Adrenal gland (tissue), 9 donors: ENCODE measurements at regions not wholly inside any gene's neighbourhood (a gene's known extent, or its start where the extent isn't known, plus 50 kb on each side); places are given as distances from the start of the nearest gene placed in this dataset.

Source experiments
- DNase-seq, 7 donors: peaks; one replicate each; pipeline ENCODE4 v3.0.0-alpha.2; 2019 to 2020
- H3K27ac ChIP-seq, 5 donors: fragments of 200-600 bp; sonication (generic) in 4 of 5; 1 replicate in 3 of 5; 2 replicates in 2 of 5; pipeline versions ENCODE4 v1.5.1 to v1.8.0; 2016 to 2020; ENCODE audit warnings: mild to moderate bottlenecking in 1 of 5
- H3K27me3 ChIP-seq: fragments of 200-600 bp; 2 replicates; pipeline ENCODE4 v1.8.0; 2021
- H3K36me3 ChIP-seq, 2 donors: fragments of 200-600 bp; replicated peaks in 1 of 2; 1 replicate in 1 of 2; 2 replicates in 1 of 2; pipeline versions ENCODE4 v1.5.1 to v1.8.0; 2018 to 2022
- H3K4me1 ChIP-seq, 2 donors: fragments of 200-600 bp; replicated peaks in 1 of 2; 1 replicate in 1 of 2; 2 replicates in 1 of 2; pipeline versions ENCODE4 v1.5.1 to v1.8.0; 2018 to 2021
- H3K4me3 ChIP-seq, 4 donors: fragments of 200-600 bp; sonication (generic) in 3 of 4; one replicate each; pipeline ENCODE4 v1.5.1; 2016 to 2018
- H3K9me3 ChIP-seq, 3 donors: fragments of 200-600 bp; sonication (generic) in 1 of 3; replicated peaks in 1 of 3; 1 replicate in 2 of 3; 2 replicates in 1 of 3; pipeline versions ENCODE4 v1.5.1 to v1.8.0; 2016 to 2021
- POLR2A ChIP-seq, 2 donors: fragments of 450-650 bp; IDR thresholded peaks; one replicate each; pipeline ENCODE4 v1.6.1; 2017; ENCODE audit warnings: antibody characterized with exemption in 2 of 2, mild to moderate bottlenecking in 2 of 2, moderate library complexity in 1 of 2
- WGBS, 4 donors: extraction: QIAGEN DNeasy Blood & Tissue Kit in 2 of 4; methylation state at CpG; one replicate each; pipeline versions ENCODE4 v1.1.5 to v1.1.7; 2013 to 2017; 5-methylcytosine and 5-hydroxymethylcytosine counted together
- intact Hi-C, 2 donors: fragments of 100-400 bp; cut with DNase I; formaldehyde crosslinking; loops; one replicate each; pipeline versions ENCODE4 v1.14.1 to v1.15.0; 2022 to 2023
- TF ChIP-seq, protein P1 (sequence below), 6 experiments: fragments of 450-650 bp in 4 of 6; fragments of 200-600 bp in 2 of 6; sonication (generic) in 1 of 6; IDR thresholded peaks; 1 replicate in 5 of 6; 2 replicates in 1 of 6; pipeline versions ENCODE4 v1.5.1 to v1.8.0; 2016 to 2021; ENCODE audit warnings: antibody characterized with exemption in 6 of 6, mild to moderate bottlenecking in 2 of 6, moderate library complexity in 1 of 6
- donor health status: healthy with polysubstance abuse.
- donor health status: Bipolar disorder and iron deficiency.
- donor health status: DM: yes; HTN: yes; CAD: no.
- donor health status: DM: no; HTN: no; CAD: no.
- donor health status: DM: no; HTN: no; CAD: no.

DNA sequence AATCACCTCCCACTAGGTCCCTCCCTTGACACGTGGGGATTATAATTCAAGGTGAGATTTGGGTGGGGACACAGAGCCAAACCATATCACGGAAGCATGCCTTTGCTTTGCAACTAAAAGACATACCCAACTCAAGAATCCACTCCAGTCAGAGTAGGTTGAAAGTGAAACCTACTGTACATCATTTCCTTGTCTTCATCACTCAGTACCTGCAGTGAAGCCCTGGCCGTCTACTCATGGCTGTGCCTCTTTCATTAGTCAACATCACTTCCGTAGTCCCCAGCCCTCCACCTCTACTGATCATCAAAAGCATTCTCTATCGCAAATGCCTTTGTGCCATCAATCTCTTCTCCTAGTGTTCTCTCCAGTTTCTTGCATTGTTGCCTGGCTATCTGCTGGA, 343.1 kb upstream of the ARGLU1 start:
- H3K4me1 ChIP-seq: no peaks in the 10 kb centered on the region
- H3K27me3 ChIP-seq: peaks cover 5% of the 10 kb centered on the region
- no peak for TF ChIP-seq POLR2A (IDR thresholded peaks at IDR 0.05)
- TF ChIP-seq, protein P1, sequence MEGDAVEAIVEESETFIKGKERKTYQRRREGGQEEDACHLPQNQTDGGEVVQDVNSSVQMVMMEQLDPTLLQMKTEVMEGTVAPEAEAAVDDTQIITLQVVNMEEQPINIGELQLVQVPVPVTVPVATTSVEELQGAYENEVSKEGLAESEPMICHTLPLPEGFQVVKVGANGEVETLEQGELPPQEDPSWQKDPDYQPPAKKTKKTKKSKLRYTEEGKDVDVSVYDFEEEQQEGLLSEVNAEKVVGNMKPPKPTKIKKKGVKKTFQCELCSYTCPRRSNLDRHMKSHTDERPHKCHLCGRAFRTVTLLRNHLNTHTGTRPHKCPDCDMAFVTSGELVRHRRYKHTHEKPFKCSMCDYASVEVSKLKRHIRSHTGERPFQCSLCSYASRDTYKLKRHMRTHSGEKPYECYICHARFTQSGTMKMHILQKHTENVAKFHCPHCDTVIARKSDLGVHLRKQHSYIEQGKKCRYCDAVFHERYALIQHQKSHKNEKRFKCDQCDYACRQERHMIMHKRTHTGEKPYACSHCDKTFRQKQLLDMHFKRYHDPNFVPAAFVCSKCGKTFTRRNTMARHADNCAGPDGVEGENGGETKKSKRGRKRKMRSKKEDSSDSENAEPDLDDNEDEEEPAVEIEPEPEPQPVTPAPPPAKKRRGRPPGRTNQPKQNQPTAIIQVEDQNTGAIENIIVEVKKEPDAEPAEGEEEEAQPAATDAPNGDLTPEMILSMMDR (IDR thresholded peaks at IDR 0.05): no peak
- H3K9me3 ChIP-seq: no peaks in the 10 kb centered on the region
- H3K27ac ChIP-seq: no peak overlapping the region
- DNase-seq: no peak
- intact Hi-C loops: no loop called here
- H3K4me3 ChIP-seq: no peak overlapping the region
- H3K36me3 ChIP-seq: no peaks in the 10 kb centered on the region
- WGBS, 4 donors: 59 to 84% (median 67%) methylated on average over 4 to 5 of the region's 5 CpGs

DNA sequence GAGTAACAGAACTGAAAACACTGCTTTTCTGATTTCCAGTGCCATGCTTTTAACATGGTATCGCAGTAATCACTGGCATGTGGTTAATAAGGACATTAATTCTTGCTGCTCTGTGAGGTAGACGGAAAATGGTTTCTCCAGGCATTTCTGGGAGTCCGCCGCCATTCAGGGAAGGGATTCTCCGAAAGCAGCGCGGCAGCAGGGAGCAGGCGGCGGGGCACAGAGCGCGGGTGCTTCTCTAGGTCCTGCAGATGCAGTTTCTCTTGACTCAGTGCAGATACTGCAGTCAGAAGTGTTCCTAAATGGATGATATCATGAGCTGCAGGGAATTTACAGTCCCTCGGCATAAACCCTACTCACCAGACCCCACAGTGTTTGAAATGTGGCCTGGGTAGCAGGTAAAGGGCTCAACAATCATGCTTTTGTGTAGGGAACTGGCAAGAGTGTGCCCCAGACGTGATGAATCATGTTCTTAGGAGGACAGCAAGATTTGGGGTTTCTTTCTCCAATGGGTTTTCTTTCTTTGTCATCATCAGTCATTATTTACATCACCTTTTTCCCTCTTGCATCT, 338.6 kb upstream of the ARGLU1 start:
- Histone ChIP-seq H3K27ac (no peak overlapping the region), H3K4me1 (no peaks in the 10 kb centered on the region), H3K27me3 (peaks cover 5% of the 10 kb centered on the region), H3K36me3 (no peaks in the 10 kb centered on the region), H3K9me3 (no peaks in the 10 kb centered on the region), H3K4me3 (no peak overlapping the region)
- 78 to 82% (median 81%) methylated on average over 13 of the region's 13 CpGs for WGBS, 4 donors
- TF ChIP-seq POLR2A (IDR thresholded peaks at IDR 0.05): no peak
- TF ChIP-seq, protein P1 (IDR thresholded peaks at IDR 0.05): no peak
- intact Hi-C loops: no loop called here
- DNase-seq: no peak

DNA sequence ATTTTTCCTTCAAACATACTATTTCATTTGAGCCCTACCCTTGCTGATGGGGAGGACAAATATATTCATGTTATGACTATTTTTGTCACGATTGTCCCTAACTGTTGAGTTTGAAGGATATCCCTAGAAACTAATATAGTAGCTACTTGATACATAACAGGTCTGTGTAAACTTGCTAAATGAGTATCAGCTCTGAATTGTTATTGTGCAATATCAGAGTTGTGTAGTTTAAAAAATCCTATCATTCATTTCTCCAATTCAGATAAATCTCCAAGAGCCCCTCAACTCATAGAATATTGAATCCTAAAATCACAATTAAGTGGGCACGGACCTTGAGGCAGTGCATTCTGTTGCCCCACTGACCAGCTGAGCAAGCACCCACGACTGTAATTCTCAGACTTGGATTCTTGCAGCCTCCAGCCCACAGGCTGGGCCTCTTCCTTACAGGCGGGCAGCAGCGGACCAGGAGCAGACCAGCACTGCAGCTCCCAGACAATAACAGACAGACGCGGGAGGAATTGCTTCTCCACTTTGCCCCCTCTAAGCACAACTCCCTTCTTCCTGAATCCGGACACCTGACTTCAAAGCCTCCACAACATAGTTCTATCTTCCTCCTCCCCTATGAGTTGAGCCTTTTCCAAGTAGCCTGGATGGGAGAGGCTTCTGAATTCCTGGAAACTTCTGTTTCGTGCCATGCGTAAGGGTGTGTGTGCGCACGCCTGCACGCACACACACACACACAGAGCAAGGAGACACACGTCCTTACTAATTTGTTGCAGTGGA, 337.6 kb upstream of the ARGLU1 start:
- no peak for TF ChIP-seq POLR2A (IDR thresholded peaks at IDR 0.05)
- TF ChIP-seq, protein P1 (IDR thresholded peaks at IDR 0.05): no peak
- no peak overlapping the region for H3K27ac ChIP-seq

DNA sequence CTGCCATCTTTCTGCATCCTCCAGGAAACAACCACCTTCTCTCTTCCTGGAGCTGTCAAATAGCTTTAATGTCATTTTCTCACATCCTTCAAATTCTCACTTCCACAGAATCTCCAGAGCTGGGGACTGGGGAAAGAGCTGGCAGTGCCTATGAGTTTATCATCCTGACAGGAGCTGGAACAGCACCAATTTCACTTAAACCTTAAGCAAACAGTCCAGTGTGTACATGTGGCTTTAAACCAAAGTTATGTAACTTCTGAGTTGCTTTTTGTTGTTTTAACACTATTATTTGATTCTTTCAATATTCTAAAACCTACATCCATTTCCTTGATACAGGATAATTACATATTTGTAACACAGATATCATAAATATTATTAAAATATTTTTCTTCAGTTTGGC, 331.5 kb upstream of the ARGLU1 start:
- no peak overlapping the region for H3K27ac ChIP-seq
- H3K9me3 ChIP-seq: no peaks in the 10 kb centered on the region
- DNase-seq: no peak
- intact Hi-C loops: no loop called here
- TF ChIP-seq POLR2A (IDR thresholded peaks at IDR 0.05): no peak
- TF ChIP-seq, protein P1 (IDR thresholded peaks at IDR 0.05): no peak
- H3K27me3 ChIP-seq: no peaks in the 10 kb centered on the region
- no peaks in the 10 kb centered on the region for H3K4me1 ChIP-seq
- no peak overlapping the region for H3K4me3 ChIP-seq
- H3K36me3 ChIP-seq: no peaks in the 10 kb centered on the region

More for the DNA sequence above, 337.6 kb upstream of the ARGLU1 start:
- no peak overlapping the region for H3K4me3 ChIP-seq
- H3K36me3 ChIP-seq: no peaks in the 10 kb centered on the region
- WGBS, 4 donors: 56 to 68% (median 60%) methylated on average over 13 to 14 of the region's 14 CpGs
- no peak for DNase-seq
- intact Hi-C loops: no loop called here
- H3K27me3 ChIP-seq: peaks cover 5% of the 10 kb centered on the region
- no peaks in the 10 kb centered on the region for H3K4me1 ChIP-seq
- H3K9me3 ChIP-seq: no peaks in the 10 kb centered on the region
